ENCODE measurements at regions not wholly inside any gene's neighbourhood (a gene's known extent, or its start where the extent isn't known, plus 50 kb on each side); places are given as distances from the start of the nearest gene placed in this dataset.

DNA sequence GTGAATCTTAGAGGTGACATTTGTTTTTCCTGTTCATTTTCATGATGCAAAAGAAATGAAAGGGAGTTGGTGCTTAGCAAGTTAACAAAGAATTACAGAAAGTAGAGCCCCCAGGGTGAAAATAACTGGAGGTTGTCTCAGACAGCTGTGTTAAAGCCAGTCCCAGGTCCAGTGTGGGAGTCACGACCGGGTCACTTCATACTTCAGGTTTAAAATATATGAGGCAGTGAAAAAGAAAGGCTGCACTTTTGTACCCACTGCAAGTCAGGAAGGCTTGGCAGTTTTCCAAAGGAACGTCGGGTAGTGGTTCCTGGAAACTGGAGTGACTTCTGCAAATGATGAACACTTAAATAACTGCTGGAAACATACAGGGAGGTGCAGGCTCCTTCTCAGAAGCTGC, 91.5 kb upstream of the THBS2 start:
- TF ChIP-seq ELF4 (IDR thresholded peaks at IDR 0.05) (no peak), TARDBP (IDR thresholded peaks at IDR 0.05) (no peak), CTBP1 (IDR thresholded peaks at IDR 0.05; ENCODE audit: borderline replicate concordance) (no peak), SP1 (IDR thresholded peaks at IDR 0.05) (no peak), FOXA1 (IDR thresholded peaks at IDR 0.05) (no peak), FOXK2 (IDR thresholded peaks at IDR 0.05) (no peak), FOXM1 (IDR thresholded peaks at IDR 0.05; ENCODE audit: borderline replicate concordance) (no peak), SUZ12 (IDR thresholded peaks at IDR 0.05) (no peak), ARNT (IDR thresholded peaks at IDR 0.05) (no peak), HDGF (IDR thresholded peaks at IDR 0.05; ENCODE audit: borderline replicate concordance) (no peak)
